ENCODE measurements at regions not wholly inside any gene's neighbourhood (a gene's known extent, or its start where the extent isn't known, plus 50 kb on each side); places are given as distances from the start of the nearest gene placed in this dataset.

GRCh38 chr12:131491916-131492490 is 218.9 kb upstream of the SFSWAP start:
- DNase-seq (ENCODE audit: low read depth) = no peak
- no peak overlapping the region for H3K4me3 ChIP-seq (ENCODE audit: low read length)
- TF ChIP-seq CTCF (conservative IDR thresholded peaks at IDR 0.05; ENCODE audit: low read length) = no peak

GRCh38 chr12:131493068-131493826 is 217.6 kb upstream of the SFSWAP start:
- no peak for TF ChIP-seq CTCF (conservative IDR thresholded peaks at IDR 0.05; ENCODE audit: low read length)

GRCh38 chr12:131494216-131494615 is 216.7 kb upstream of the SFSWAP start:
- H3K4me3 ChIP-seq (ENCODE audit: low read length) = no peak overlapping the region
- TF ChIP-seq CTCF (conservative IDR thresholded peaks at IDR 0.05; ENCODE audit: low read length) = no peak
- DNase-seq (ENCODE audit: low read depth) = no peak

More at GRCh38 chr12:131493068-131493826, 217.6 kb upstream of the SFSWAP start:
- no peak for DNase-seq (ENCODE audit: low read depth)
- no peak overlapping the region for H3K4me3 ChIP-seq (ENCODE audit: low read length)

- H3K4me3 ChIP-seq (ENCODE audit: low read length) = no peak overlapping the region
- no peak for DNase-seq (ENCODE audit: low read depth)
- no peak for TF ChIP-seq CTCF (conservative IDR thresholded peaks at IDR 0.05; ENCODE audit: low read length)
These were observed 216.0 kb upstream of the SFSWAP start for GRCh38 chr12:131494741-131495524.

- H3K4me3 ChIP-seq (ENCODE audit: low read length) = no peak overlapping the region
- TF ChIP-seq CTCF (conservative IDR thresholded peaks at IDR 0.05; ENCODE audit: low read length) = no peak
These were observed 212.9 kb upstream of the SFSWAP start for GRCh38 chr12:131497966-131498365.

GRCh38 chr12:131499160-131499863 is 211.6 kb upstream of the SFSWAP start:
- no peak for DNase-seq (ENCODE audit: low read depth)
- TF ChIP-seq CTCF (conservative IDR thresholded peaks at IDR 0.05; ENCODE audit: low read length) = no peak

More at GRCh38 chr12:131497966-131498365, 212.9 kb upstream of the SFSWAP start:
- no peak for DNase-seq (ENCODE audit: low read depth)

More at GRCh38 chr12:131499160-131499863, 211.6 kb upstream of the SFSWAP start:
- H3K4me3 ChIP-seq (ENCODE audit: low read length) = no peak overlapping the region

Measured in AG10803 (cell line).